Sigmoid colon (tissue), 6 donors: ENCODE measurements at regions not wholly inside any gene's neighbourhood (a gene's known extent, or its start where the extent isn't known, plus 50 kb on each side); places are given as distances from the start of the nearest gene placed in this dataset.

Source experiments
- DNase-seq: peaks from one replicate; pipeline ENCODE4 v3.0.0-alpha.2; 2019
- H3K27ac ChIP-seq, 4 donors: fragments of 200-600 bp; sonication (generic); one replicate each; pipeline ENCODE4 v1.5.1; 2016 to 2019; ENCODE audit warnings: mild to moderate bottlenecking in 1 of 4
- H3K27me3 ChIP-seq, 3 donors: fragments of 200-600 bp; sonication (generic); one replicate each; pipeline ENCODE4 v1.5.1; 2019; ENCODE audit warnings: mild to moderate bottlenecking in 1 of 3
- H3K36me3 ChIP-seq, 4 donors: fragments of 200-600 bp; sonication (generic); one replicate each; pipeline ENCODE4 v1.5.1; 2016 to 2019
- H3K4me1 ChIP-seq, 4 donors: fragments of 200-600 bp; sonication (generic); one replicate each; pipeline ENCODE4 v1.5.1; 2017 to 2019
- H3K4me3 ChIP-seq, 4 donors: fragments of 200-600 bp; sonication (generic); one replicate each; pipeline ENCODE4 v1.5.1; 2017 to 2019; ENCODE audit warnings: mild to moderate bottlenecking in 2 of 4, moderate library complexity in 1 of 4
- H3K9me3 ChIP-seq, 4 donors: fragments of 200-600 bp in 3 of 4; sonication (generic) in 3 of 4; one replicate each; pipeline versions ENCODE4 v1.5.1 to v1.6.1; 2013 to 2019
- CTCF ChIP-seq, 4 experiments: fragments of 450-650 bp in 3 of 4; fragments of 200-600 bp in 1 of 4; IDR thresholded peaks; one replicate each; pipeline ENCODE4 v1.5.1; 2016 to 2019; ENCODE audit warnings: antibody characterized with exemption in 4 of 4, mild to moderate bottlenecking in 3 of 4, moderate library complexity in 2 of 4
- EP300 ChIP-seq, 4 donors: sonication (generic); formaldehyde crosslinking; IDR thresholded peaks; one replicate each; pipeline ENCODE4 v1.6.1; 2017; ENCODE audit warnings: antibody characterized with exemption in 4 of 4
- POLR2A ChIP-seq, 2 donors: fragments of 450-650 bp; IDR thresholded peaks; one replicate each; pipeline ENCODE4 v1.6.1; 2016; ENCODE audit warnings: antibody characterized with exemption in 2 of 2, mild to moderate bottlenecking in 2 of 2, moderate library complexity in 2 of 2
- POLR2AphosphoS5 ChIP-seq, 4 donors: sonication (generic); formaldehyde crosslinking; IDR thresholded peaks; one replicate each; pipeline ENCODE4 v1.6.1; 2017; ENCODE audit warnings: antibody characterized with exemption in 4 of 4
- WGBS, 2 donors: extraction: QIAGEN DNeasy Blood & Tissue Kit; methylation state at CpG; one replicate each; pipeline ENCODE4 v1.1.7; 2013; 5-methylcytosine and 5-hydroxymethylcytosine counted together
- intact Hi-C: fragments of 100-400 bp; cut with DNase I; formaldehyde crosslinking; loops from one replicate; pipeline ENCODE4 v1.15.1; 2023
- donor health status: healthy with polysubstance abuse.
- donor health status: healthy.

- TF ChIP-seq POLR2A (IDR thresholded peaks at IDR 0.05) (no peak), POLR2AphosphoS5 (IDR thresholded peaks at IDR 0.05) (no peak), EP300 (IDR thresholded peaks at IDR 0.05) (no peak), CTCF (IDR thresholded peaks at IDR 0.05) (no peak)
- intact Hi-C loops = no loop called here
- no peak for DNase-seq
- no peaks in the 10 kb centered on the region for H3K9me3 ChIP-seq
- peaks cover 0 to 22% (median 15%) of the 10 kb centered on the region in 4 donors for H3K4me1 ChIP-seq
- WGBS, 2 donors = 78 to 88% methylated on average over 5 of the region's 5 CpGs
- H3K4me3 ChIP-seq = no peak overlapping the region
- no peaks in the 10 kb centered on the region for H3K36me3 ChIP-seq
- H3K27ac ChIP-seq = no peak overlapping the region
- no peaks in the 10 kb centered on the region for H3K27me3 ChIP-seq
Observed at GRCh38 chr4:138085736-138086305, 156.3 kb downstream of the SLC7A11 start.

GRCh38 chr4:138078751-138079520 lies 163.2 kb downstream of the SLC7A11 start:
- 77 to 85% methylated on average over 4 of the region's 4 CpGs for WGBS, 2 donors
- H3K4me1 ChIP-seq = no peaks in the 10 kb centered on the region
- intact Hi-C loops = no loop called here
- no peak for TF ChIP-seq CTCF (IDR thresholded peaks at IDR 0.05)
- TF ChIP-seq POLR2AphosphoS5 (IDR thresholded peaks at IDR 0.05) = no peak
- TF ChIP-seq EP300 (IDR thresholded peaks at IDR 0.05) = no peak
- TF ChIP-seq POLR2A (IDR thresholded peaks at IDR 0.05) = no peak
- no peaks in the 10 kb centered on the region for H3K27me3 ChIP-seq
- no peak overlapping the region for H3K27ac ChIP-seq
- no peaks in the 10 kb centered on the region for H3K9me3 ChIP-seq
- H3K4me3 ChIP-seq = no peak overlapping the region
- H3K36me3 ChIP-seq = no peaks in the 10 kb centered on the region
- DNase-seq = no peak

GRCh38 chr4:138078253-138078652 lies 163.9 kb downstream of the SLC7A11 start:
- 35 to 76% methylated on average over 2 of the region's 2 CpGs for WGBS, 2 donors

GRCh38 chr4:138076561-138076960 lies 165.6 kb downstream of the SLC7A11 start:
- no peaks in the 10 kb centered on the region for H3K4me1 ChIP-seq
- H3K4me3 ChIP-seq = no peak overlapping the region
- no peaks in the 10 kb centered on the region for H3K27me3 ChIP-seq
- intact Hi-C loops = no loop called here
- H3K36me3 ChIP-seq = no peaks in the 10 kb centered on the region
- no peaks in the 10 kb centered on the region for H3K9me3 ChIP-seq
- DNase-seq = no peak
- no peak for TF ChIP-seq POLR2AphosphoS5 (IDR thresholded peaks at IDR 0.05)
- no peak for TF ChIP-seq CTCF (IDR thresholded peaks at IDR 0.05)
- no peak for TF ChIP-seq EP300 (IDR thresholded peaks at IDR 0.05)
- TF ChIP-seq POLR2A (IDR thresholded peaks at IDR 0.05) = no peak
- H3K27ac ChIP-seq = no peak overlapping the region
- 90 to 91% methylated on average over 1 of the region's 1 CpG for WGBS, 2 donors

More at GRCh38 chr4:138078253-138078652, 163.9 kb downstream of the SLC7A11 start:
- Histone ChIP-seq H3K27ac (no peak overlapping the region), H3K4me1 (no peaks in the 10 kb centered on the region), H3K36me3 (no peaks in the 10 kb centered on the region), H3K27me3 (no peaks in the 10 kb centered on the region), H3K4me3 (no peak overlapping the region), H3K9me3 (no peaks in the 10 kb centered on the region)
- TF ChIP-seq POLR2A (IDR thresholded peaks at IDR 0.05) = no peak
- no peak for TF ChIP-seq POLR2AphosphoS5 (IDR thresholded peaks at IDR 0.05)
- no peak for TF ChIP-seq CTCF (IDR thresholded peaks at IDR 0.05)
- no peak for TF ChIP-seq EP300 (IDR thresholded peaks at IDR 0.05)
- no peak for DNase-seq
- intact Hi-C loops = no loop called here
